T47D (cell line): ENCODE measurements at regions not wholly inside any gene's neighbourhood (a gene's known extent, or its start where the extent isn't known, plus 50 kb on each side); places are given as distances from the start of the nearest gene placed in this dataset.
A peak's percentile ranks its signal among the peaks of the same experiment; 100 is the strongest.
"Not testable (repeated sequence)": the region's sequence is repeated elsewhere in the genome, so short reads cannot be mapped to it uniquely, and the experiment has no call there.

Experiments used
- DNase-seq, 2 experiments: peaks; one replicate each; pipeline versions ENCODE4 v3.0.0 to v3.0.0-alpha.2; 2011 to 2012; ENCODE audit warnings: low read depth in 1 of 2, low spot score in 1 of 2
- JUND ChIP-seq: IDR thresholded peaks from 2 replicates; pipeline ENCODE4 v1.6.1; 2012; ENCODE audit warnings: low read depth
- in situ Hi-C: cut with HindIII; loops from 2 replicates; pipeline ENCODE4 v1.10.0; 2016; ENCODE audit warnings: low sequenced_read_pairs, low pct_unique_long_range_greater_than_20kb

DNA sequence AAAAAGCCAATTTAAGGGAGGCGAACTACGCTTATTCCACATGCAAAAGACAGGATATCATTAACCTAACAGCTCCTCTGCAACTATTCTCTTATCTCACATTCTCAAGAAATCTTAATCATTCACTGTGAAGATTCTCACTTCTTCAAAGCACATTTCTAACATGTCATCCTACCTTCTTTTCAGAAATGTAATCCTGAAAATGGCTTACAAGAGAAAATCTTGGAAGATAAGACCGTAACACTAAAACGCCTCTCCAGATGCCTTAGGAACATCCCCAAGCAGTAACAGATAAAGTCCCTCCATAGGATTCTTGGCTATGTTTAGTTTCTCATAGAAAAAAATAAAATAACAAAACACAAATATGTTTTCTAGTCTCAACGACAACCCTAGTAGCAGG is 373.9 kb upstream of the CNTNAP5 start:
- no peak for TF ChIP-seq JUND
- DNase-seq = no peak
- in situ Hi-C loops = no loop called here

- no peak for DNase-seq
- in situ Hi-C loops = no loop called here
- TF ChIP-seq JUND = no peak
Observed at GRCh38 chr2:123652320-123652719, 372.8 kb upstream of the CNTNAP5 start.

DNA sequence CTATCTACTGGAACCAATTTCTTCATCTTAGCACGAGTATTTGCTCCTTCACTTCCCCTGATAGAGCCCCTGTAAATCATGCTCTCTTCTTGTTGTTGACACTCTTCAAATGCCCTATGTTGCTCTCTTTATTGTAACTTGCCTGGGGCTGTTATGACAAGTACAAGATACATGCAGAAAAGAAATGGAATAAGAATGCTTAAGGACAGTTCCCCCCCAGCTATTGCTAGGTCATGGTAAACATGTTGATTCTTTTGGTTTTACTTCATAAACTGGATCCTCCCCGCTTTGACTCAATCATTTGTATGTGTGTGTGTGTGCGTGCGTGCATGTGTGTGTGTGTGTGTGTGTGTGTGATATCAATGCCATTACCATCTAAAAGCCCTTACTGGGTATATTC is 368.5 kb upstream of the CNTNAP5 start:
- DNase-seq = no peak
- in situ Hi-C loops = no loop called here
- no peak for TF ChIP-seq JUND

- DNase-seq = no peak
- in situ Hi-C loops = no loop called here
- no peak for TF ChIP-seq JUND
Observed at GRCh38 chr2:123659120-123659519, 366.0 kb upstream of the CNTNAP5 start.

DNA sequence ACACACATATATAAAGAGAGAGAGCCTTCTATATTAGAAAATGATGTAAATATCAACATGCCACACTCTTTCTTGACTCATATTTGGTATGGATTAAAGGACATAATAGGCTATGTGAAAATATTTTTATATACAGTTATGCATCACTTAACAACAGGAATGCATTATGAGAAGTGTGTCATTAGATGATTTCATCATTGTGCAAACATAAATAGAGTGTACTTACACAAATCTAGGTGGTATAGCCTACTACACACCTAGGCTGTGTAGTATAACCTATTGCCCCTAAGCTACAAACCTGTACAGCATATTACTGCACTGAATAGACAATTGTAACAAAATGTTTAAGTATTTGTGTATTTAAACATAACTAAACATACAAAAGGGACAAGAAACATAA is 354.8 kb upstream of the CNTNAP5 start:
- TF ChIP-seq JUND = no peak
- in situ Hi-C loops = no loop called here
- DNase-seq = peak in 1 of 2 experiments; percentile 23

GRCh38 chr2:123683797-123684196 is 341.3 kb upstream of the CNTNAP5 start:
- in situ Hi-C loops, DNase-seq: not testable (repeated sequence)

DNA sequence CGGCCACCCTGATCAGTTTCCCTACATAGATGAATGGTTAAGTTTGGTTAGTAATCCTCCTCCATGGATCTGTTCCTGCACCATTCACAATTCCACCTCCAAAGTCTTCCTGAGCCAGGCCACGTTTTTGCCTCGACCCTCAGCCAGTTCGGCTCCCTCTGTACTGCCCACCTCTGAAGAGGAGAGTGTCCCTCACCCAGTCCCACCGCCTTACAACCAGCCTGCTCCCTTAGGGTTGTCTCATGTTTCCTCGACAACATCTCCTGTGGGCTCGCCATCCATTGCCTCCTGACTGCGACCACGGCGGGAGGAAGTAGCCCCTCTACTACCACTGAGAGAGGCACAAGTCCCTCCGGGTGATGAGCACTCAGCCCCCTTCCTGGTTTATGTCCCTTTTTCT is 338.0 kb upstream of the CNTNAP5 start:
- no peak for TF ChIP-seq JUND
- in situ Hi-C loops = no loop called here
- DNase-seq = no peak

DNA sequence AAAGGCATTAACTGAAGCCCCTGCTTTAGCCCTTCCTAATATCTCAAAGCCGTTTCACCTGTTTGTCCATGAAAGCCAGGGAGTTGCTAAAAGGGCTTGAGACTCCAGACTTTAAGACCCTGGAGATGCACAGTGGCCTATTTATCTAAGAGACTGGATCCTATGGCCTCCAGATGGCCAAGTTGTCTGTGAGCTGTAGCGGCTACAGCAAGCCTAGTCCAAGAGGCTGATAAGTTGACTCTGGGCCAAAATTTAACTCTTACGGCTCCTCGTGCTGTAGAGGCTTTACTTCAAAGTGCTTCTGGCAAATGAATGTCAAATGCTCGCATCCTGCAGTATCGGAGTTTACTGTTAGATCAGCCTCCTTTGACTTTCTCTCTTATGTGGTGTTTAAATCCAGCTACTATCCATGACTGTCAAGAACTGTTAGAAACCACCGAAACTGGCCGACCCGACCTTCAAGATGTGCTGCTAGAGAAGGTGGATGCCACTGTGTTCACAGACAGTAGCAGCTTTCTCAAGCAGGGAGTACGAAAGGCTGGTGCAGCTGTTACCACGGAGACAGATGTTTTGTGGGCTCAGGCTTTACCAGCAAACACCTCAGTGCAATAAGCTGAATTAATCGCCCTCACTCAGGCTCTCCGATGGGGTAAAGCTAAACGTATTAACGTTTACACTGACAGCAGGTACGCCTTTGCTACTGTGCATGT is 336.7 kb upstream of the CNTNAP5 start:
- no peak for DNase-seq
- in situ Hi-C loops = no loop called here
- no peak for TF ChIP-seq JUND

GRCh38 chr2:123692121-123692520 is 333.0 kb upstream of the CNTNAP5 start:
- DNase-seq = no peak
- TF ChIP-seq JUND = no peak
- in situ Hi-C loops = no loop called here

DNA sequence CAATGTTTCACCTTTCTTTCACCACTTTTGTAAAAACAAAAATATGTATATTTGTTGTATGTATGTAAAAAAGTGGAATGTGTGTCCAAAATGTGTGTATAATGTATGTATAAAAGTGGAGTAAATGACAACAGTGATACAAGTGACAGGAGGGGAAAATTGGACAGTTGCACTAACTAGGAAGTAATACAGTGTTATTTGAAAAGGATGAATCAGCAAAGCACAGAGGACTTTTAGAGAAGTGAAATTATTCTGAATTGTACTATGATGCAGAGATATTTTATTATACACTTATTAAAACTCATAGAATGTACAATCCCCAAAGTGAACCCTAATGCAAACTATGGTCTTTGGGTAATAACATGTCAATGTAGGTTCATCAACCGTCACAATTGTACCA is 331.3 kb upstream of the CNTNAP5 start:
- no peak for TF ChIP-seq JUND
- no peak for DNase-seq
- in situ Hi-C loops = no loop called here

GRCh38 chr2:123695426-123695825 is 329.7 kb upstream of the CNTNAP5 start:
- DNase-seq = peak in 1 of 2 experiments; percentile 16
- in situ Hi-C loops = no loop called here

GRCh38 chr2:123696021-123696420 is 329.1 kb upstream of the CNTNAP5 start:
- in situ Hi-C loops = no loop called here
- no peak for TF ChIP-seq JUND
- no peak for DNase-seq

More at GRCh38 chr2:123695426-123695825, 329.7 kb upstream of the CNTNAP5 start:
- no peak for TF ChIP-seq JUND

GRCh38 chr2:123696799-123697410 is 328.2 kb upstream of the CNTNAP5 start:
- no peak for DNase-seq
- no peak for TF ChIP-seq JUND

More at GRCh38 chr2:123696799-123697410, 328.2 kb upstream of the CNTNAP5 start:
- in situ Hi-C loops = no loop called here
